HG02763 (cell line): ENCODE measurements at regions not wholly inside any gene's neighbourhood (a gene's known extent, or its start where the extent isn't known, plus 50 kb on each side); places are given as distances from the start of the nearest gene placed in this dataset.

Experiments
- ATAC-seq: cut with Tn5 transposase; IDR thresholded peaks from one replicate; pipeline ENCODE4 v1.9.1; 2021; ENCODE audit warnings: mild to moderate bottlenecking, moderate library complexity; ENCODE audit not compliant: unreplicated experiment

- ATAC-seq, result no peak
Measured at GRCh38 chr13:73248711-73249580, 190.1 kb downstream of the KLF5 start.

- ATAC-seq, result no peak
Measured at GRCh38 chr13:73248154-73248553, 189.3 kb downstream of the KLF5 start.

GRCh38 chr13:73245246-73245645, 186.4 kb downstream of the KLF5 start:
- no peak for ATAC-seq

DNA sequence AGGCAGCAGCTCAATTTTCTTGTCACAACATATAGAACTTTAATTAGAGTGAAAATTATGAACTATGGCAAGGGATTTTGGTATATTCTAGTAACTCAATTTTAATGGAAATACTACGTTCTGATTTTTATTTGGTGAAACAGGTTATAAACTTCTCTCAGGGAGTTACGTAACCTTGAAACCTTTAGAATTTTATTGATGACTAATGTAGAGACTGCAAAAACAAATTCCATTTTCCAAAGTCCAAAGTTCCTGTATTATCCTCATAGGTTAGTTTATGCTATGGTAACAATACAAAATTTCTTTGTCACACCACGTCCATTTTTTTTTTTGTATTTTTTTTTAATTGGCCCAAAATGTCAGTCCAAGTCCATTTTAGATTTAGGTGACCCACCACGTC, 185.7 kb downstream of the KLF5 start:
- no peak for ATAC-seq

DNA sequence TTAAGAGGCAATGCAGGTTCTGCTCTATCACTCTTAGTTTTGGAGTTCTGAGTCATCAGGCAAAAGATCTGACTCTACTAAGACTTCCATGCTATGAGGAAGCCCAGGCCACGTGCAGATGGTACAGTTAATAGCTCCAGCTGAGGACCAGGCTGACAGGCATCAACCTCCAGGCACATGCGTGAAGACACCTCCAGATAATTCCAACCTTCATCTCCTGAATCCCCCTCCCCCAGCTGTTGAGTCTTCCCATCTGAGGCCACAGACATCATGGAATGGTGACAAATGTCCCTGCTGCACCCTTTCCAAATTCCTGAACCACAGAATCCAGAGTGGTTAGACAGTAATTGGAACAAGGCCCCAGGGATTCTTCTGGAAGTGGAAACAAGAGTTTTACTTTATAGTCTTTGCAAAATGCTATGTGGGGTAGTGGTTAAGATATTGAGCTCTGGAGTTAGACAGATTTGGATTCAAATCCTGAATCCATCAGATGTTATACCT, 183.8 kb downstream of the KLF5 start:
- ATAC-seq, result no peak

DNA sequence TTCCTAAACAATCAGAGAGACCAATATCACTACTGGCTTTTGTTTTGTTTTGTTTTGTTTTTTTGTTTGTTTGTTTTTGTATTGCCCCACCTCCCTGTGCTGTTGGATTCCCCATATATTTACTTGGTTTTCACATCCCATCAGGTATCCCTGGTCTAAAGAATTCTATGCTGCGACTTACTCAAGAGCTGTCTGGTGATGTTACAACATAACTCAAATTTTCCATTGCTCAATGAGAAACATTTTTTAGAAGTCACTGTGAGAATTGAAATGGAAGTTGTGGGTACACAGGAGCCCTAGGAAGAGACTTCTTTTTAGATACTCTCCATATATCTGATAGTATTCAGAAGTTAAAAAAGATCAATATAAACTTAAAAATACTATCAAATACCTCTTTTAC, 181.4 kb downstream of the KLF5 start:
- ATAC-seq, result no peak

GRCh38 chr13:73235385-73235784, 176.6 kb downstream of the KLF5 start:
- ATAC-seq, result no peak

DNA sequence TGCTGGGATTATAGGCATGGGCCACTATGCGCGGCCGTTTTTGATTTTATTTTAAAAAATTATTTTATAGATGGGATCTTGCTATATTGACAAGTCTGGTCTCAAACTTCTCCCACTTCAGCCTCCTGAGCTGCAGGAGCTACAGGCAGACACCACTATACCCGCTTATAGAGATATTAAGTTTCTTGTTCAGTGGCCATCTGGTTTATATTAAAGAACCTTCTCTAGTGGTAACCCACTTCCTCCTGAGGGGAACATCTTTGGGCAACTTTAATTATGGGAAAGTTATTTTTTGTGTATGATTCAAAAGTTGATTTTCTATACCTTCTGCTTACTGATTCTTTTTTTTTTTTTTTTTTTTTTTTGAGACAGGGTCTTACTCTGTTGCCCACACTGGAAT, 172.7 kb downstream of the KLF5 start:
- ATAC-seq, result no peak

DNA sequence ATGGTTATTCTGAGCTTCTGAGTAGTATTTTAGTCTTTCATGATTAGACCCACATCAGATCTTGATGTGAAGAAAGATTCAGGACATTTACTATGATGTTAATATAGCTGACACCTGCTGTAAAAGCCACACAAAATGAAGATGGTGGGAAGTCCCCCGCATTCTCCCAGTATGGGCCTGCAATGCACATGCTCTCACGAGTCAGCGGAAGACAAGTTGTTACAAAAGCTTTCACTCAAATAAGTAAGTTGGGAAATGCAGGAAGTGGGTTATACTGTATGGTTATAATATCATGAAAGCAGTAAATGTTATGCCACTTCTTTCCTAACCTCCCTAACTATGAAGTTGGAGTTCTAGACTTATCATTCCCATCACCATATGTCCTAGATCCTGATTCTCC, 171.9 kb downstream of the KLF5 start:
- no peak for ATAC-seq

GRCh38 chr13:73228546-73228945, 169.7 kb downstream of the KLF5 start:
- no peak for ATAC-seq

- no peak for ATAC-seq
Measured at GRCh38 chr13:73225990-73226389, 167.2 kb downstream of the KLF5 start.

- ATAC-seq, result no peak
Measured at GRCh38 chr13:73224703-73225102, 165.9 kb downstream of the KLF5 start.

DNA sequence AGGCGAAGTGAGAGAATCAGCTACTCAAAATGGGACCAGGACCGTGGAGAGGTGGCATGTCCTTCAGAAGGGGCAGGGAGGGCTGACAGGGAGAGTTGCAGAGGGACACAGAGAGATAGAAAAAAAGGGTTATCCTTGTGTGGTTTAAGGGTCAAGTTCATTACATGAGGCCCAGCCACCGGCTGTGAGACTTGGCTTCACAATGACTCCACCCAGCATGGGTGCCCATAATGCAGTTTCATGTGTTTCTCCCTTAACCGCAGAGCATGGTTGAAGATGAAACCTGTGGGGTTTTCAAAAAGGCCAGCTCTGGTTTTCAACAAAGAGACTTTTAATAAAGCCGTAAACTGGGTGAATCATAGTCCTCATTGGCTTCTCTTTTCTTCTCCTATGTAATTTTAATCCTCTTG, 164.6 kb downstream of the KLF5 start:
- ATAC-seq, result peak; percentile 76

DNA sequence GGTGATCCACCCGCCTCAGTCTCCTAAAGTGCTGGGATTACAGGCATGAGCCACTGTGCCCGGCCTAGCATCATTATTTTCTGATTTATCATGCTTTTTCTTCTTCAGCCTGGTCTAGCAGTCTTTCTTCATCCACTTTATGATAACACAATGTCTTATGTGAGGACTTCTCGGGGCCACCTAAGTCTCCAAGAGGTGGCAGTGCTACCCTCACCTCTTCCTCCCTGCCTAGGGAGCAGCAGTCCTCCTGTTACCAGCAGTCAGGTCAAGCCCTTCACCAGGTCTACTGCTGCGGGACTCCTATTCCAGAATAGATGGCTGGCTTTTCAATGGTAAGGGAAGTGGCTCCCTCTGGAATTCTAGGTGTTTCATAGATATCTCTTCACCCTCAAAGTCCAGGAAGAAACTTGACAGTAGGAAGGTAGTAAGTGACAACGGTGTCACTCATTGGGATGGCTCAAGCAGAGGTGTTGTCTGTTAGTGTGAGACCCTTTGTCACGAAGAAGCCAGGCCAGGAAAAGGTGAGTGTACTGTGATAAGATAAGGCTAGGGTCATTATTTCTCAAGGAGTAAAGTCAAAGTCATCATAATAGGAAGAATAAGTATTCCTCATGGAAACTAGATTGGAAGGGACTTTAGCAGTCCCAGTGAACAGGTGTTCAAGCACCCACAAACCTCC, 164.0 kb downstream of the KLF5 start:
- ATAC-seq, result no peak

DNA sequence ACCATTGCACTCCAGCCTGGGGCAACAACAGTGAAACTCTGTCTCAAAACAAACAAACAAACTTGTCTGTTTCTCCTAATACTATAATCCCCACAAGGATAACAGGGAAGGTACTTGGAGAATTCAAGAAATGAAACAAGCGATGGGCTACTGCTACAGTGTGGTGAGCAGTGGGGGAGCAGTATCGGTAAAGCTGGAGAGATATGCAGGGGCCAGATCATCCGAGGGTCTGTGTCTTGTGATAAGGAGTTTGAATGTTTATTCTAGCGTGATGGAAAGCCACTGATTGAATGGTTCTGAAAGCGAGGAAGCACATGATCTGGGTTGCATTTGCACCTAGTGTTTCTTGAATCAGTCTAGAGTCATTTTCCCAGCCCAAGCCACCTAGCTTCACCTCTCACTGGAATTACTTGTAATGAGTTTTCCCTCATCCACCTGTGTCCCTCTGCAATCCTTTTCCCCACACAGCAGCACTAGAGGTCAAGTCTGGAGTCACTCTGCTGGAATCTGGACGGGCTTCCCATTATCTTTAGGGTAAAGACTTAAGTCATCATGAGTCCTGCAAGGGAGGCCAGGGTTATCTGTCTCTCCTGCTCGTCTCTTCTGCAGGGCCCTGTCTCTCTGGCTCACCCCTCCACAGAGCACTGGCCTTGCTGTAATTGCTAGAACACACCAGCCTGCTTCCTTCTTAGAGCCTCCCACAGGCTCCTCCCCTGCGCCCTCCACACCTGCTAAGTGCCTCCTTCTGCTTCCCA, 162.3 kb downstream of the KLF5 start:
- no peak for ATAC-seq

GRCh38 chr13:73218181-73218580, 159.4 kb downstream of the KLF5 start:
- no peak for ATAC-seq

- ATAC-seq, result no peak
Measured at GRCh38 chr13:73216381-73216831, 157.6 kb downstream of the KLF5 start.

DNA sequence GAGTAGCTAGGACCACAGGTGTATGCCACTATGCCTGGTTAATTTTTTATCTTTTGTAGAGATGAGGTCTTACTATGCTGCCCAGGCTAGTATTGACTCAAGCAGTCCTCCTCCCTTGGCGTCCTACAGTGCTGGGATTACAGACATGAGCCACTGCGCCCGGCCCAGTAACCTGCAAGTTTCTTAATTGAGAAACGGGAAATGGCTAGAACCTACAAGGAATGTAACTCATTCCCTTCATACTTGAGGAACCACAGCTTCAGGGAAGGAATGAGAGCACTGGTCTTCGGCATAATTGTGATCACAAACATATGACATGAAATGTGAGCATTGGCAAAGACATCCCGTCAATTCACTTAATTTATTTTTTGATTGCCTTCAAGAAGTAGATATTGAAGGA, 157.0 kb downstream of the KLF5 start:
- no peak for ATAC-seq

DNA sequence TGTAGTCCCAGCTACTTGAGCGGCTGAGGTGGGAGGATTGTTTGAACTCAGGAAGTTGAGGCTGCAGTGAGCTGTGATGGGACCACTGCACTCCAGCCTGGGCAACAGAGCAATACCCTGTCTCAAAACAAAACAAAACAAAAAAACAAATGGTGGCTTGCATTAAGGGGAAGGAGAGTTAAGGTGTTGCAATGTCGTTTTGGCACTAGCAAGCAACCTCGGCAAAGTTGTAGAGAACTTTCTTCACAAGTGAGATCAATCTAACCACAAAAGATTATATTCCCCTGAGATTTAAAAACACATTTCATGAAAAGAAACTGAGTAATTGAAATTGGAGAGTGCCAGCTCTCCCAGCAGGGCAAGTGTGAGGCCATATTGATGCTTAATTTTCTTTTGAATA, 153.7 kb downstream of the KLF5 start:
- no peak for ATAC-seq

DNA sequence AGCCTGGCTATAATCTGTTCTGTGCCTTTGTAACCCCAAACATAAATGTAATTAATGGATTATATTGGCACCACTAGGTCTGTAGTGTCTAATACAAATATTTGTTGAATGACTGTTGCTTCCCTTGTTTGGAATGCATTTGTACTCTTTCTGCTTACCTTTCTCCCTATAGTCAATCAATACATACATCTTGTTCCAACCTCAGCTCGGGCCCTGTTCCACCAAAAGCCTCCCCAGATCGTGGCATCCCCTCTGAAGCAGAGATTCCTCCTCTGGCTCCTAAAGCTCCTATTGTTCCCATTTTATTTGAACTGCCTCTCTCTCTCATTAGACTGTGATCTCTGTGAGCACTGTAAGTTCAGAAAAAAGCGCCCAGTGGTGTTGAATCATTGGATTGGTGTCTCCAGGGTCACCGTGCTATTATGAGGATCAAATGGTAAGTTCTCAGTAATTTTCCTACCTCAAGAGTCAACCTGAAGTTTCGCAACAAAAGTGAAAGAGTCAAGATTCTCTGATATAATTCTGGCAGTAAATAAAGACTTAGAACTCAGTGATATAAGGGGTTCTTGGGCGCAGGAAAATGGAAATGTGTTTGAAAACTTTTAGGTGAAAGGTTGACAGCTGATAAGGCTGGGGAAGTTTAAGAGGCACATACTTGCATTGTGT, 151.5 kb downstream of the KLF5 start:
- ATAC-seq, result no peak

- no peak for ATAC-seq
Measured at GRCh38 chr13:73204952-73205351, 146.1 kb downstream of the KLF5 start.
